MCF 10A (cell line): ENCODE measurements at regions not wholly inside any gene's neighbourhood (a gene's known extent, or its start where the extent isn't known, plus 50 kb on each side); places are given as distances from the start of the nearest gene placed in this dataset.

Experiments used
- BruUV-seq: library from RNA; stranded (reverse); fragments of 400-500 nt; replicated peaks from 2 replicates; lab custom pipeline; 2021; lab: Mats Ljungman, UMichigan
- CTCF ChIA-PET: fragments of 300-600 bp; sonication (Branson Sonifier 250); formaldehyde crosslinking; extraction: SDS; loops from one replicate; lab custom pipeline; 2021; ENCODE audit warnings: antibody characterized with exemption, inconsistent platforms; lab: Yijun Ruan, JAX
- POLR2A ChIA-PET: fragments of 300-600, 350-650 bp; sonication (Branson Sonifier 250); formaldehyde crosslinking; extraction: SDS; loops from one replicate; lab custom pipeline; 2020; ENCODE audit warnings: antibody characterized with exemption, inconsistent platforms; lab: Yijun Ruan, JAX
- DNase-seq: peaks from one replicate; pipeline ENCODE4 v3.0.0-alpha.2; 2018; ENCODE audit not compliant: unreplicated experiment
- H3K27ac Mint-ChIP-seq: one replicate; pipeline ENCODE4 v1.8.0; 2022; ENCODE audit warnings: mild to moderate bottlenecking, low read depth, mixed read lengths; ENCODE audit not compliant: unreplicated experiment
- H3K27me3 Mint-ChIP-seq: one replicate; pipeline ENCODE4 v1.8.0; 2022; ENCODE audit warnings: mixed read lengths; ENCODE audit not compliant: insufficient read depth, unreplicated experiment
- H3K36me3 Mint-ChIP-seq: one replicate; pipeline ENCODE4 v1.8.0; 2022; ENCODE audit warnings: mild to moderate bottlenecking, moderate library complexity, mixed read lengths; ENCODE audit not compliant: insufficient read depth, unreplicated experiment
- H3K4me1 Mint-ChIP-seq: one replicate; pipeline ENCODE4 v1.8.0; 2022; ENCODE audit warnings: mixed read lengths; ENCODE audit not compliant: insufficient read depth, unreplicated experiment
- H3K4me3 Mint-ChIP-seq: one replicate; pipeline ENCODE4 v1.8.0; 2022; ENCODE audit warnings: mild to moderate bottlenecking, moderate library complexity, mixed read lengths; ENCODE audit not compliant: unreplicated experiment
- H3K9me3 Mint-ChIP-seq: one replicate; pipeline ENCODE4 v1.8.0; 2022; ENCODE audit warnings: mixed read lengths; ENCODE audit not compliant: unreplicated experiment
- intact Hi-C: fragments of 100-400 bp; cut with micrococcal nuclease; formaldehyde crosslinking; loops from 2 replicates; pipeline ENCODE4 v1.14.1; 2022
- TF ChIP-seq, protein P1 (sequence below): fragments of 200-600 bp; IDR thresholded peaks from one replicate; pipeline ENCODE4 v1.8.0; 2022; ENCODE audit warnings: antibody characterized with exemption, mild to moderate bottlenecking; ENCODE audit not compliant: unreplicated experiment

DNA sequence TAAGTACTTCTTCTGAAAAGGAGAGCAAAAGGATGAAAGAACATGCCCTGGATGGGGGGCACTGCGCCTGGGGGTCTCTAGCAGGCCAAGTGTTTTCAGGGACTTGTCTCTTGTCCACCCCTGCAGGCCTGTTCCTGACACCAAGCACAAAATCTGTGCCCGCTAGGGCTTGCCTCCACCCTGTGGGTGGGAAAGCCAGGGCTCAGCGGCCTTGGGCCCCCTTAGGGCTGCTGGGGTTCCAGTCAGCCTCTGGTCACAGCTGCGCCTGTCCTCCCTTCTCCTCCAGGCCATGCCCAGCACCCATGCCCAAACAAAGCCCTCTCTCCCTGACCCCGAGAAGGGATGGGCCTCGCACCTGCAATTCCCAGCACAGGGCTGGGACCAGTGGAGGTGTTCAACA lies 71.1 kb upstream of the TRPM1 start:
- H3K27ac Mint-ChIP-seq, result no peak overlapping the region
- TF ChIP-seq, protein P1, sequence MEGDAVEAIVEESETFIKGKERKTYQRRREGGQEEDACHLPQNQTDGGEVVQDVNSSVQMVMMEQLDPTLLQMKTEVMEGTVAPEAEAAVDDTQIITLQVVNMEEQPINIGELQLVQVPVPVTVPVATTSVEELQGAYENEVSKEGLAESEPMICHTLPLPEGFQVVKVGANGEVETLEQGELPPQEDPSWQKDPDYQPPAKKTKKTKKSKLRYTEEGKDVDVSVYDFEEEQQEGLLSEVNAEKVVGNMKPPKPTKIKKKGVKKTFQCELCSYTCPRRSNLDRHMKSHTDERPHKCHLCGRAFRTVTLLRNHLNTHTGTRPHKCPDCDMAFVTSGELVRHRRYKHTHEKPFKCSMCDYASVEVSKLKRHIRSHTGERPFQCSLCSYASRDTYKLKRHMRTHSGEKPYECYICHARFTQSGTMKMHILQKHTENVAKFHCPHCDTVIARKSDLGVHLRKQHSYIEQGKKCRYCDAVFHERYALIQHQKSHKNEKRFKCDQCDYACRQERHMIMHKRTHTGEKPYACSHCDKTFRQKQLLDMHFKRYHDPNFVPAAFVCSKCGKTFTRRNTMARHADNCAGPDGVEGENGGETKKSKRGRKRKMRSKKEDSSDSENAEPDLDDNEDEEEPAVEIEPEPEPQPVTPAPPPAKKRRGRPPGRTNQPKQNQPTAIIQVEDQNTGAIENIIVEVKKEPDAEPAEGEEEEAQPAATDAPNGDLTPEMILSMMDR, result no peak
- DNase-seq, result no peak
- H3K36me3 Mint-ChIP-seq, result no peaks in the 10 kb centered on the region
- H3K9me3 Mint-ChIP-seq, result no peaks in the 10 kb centered on the region
- H3K4me1 Mint-ChIP-seq, result no peaks in the 10 kb centered on the region
- no peaks in the 10 kb centered on the region for H3K27me3 Mint-ChIP-seq
- CTCF ChIA-PET, result no interaction called here
- intact Hi-C loops, result no loop called here
- no TSS peak for BruUV-seq
- no peak overlapping the region for H3K4me3 Mint-ChIP-seq
- POLR2A ChIA-PET, result no interaction called here

DNA sequence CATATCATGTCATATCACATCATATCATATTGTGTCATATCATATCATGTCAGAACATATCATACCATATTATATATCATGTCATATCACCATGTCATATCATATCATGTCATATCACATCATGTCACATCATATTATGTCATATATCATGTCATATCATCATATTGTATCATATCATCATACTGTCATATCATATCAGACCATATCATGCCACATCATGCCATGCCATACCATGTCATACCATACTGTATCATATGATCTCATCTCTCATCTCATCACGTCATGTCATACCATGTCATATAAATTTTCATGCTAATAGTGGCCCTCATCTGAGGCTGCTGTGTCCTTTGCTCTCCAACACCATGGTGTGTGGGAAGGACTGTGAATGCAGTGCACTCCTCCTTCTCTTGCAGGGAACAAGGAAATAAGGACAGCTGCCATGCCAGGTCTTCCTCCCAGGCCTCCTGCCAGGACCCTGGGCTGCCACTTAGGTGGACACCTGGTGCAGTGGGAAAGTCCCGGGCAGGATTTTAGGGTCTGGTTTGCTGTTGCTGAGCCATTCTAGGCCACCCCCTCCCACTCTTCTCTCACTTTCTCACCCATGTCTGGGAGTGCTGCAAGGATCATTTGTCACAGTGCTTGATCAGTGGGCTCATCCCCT lies 72.4 kb upstream of the TRPM1 start:
- ChIA-PET POLR2A (no interaction called here), CTCF (interaction anchor here (0.5 kb wide), 1 partner anchor 391 kb away, joined by 7 read pairs; no protein-coding TSS in a partner anchor)
- Mint-ChIP-seq H3K4me3 (no peak overlapping the region), H3K9me3 (no peaks in the 10 kb centered on the region), H3K36me3 (no peaks in the 10 kb centered on the region), H3K27ac (no peak overlapping the region), H3K27me3 (no peaks in the 10 kb centered on the region), H3K4me1 (no peaks in the 10 kb centered on the region)
- BruUV-seq, result no TSS peak
- DNase-seq, result no peak
- TF ChIP-seq, protein P1, result no peak
- intact Hi-C loops, result no loop called here

DNA sequence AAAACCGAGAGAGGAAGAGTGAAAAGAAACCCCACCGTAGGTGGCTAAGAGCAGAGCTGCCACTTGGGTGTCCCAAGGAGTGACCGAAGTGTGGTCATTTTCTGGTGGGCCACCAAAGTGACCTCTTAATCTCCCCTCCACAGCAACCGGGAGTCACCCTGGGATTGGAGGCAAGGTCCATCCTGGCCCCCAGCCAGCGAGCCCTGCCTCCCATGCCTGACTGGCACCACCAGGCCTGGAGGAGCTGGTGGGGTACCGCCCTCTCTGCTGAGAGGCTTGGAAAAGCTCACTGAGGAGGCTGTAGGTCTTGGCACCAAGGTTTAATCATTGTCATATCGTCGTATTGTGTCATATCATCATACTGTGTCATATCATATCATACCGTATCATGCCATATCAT lies 74.0 kb upstream of the TRPM1 start:
- ChIA-PET CTCF (interaction anchor here (0.7 to 1.7 kb wide), 2 partner anchors 13 to 314 kb away, joined by 3 to 6 read pairs; no protein-coding TSS in a partner anchor), POLR2A (interaction anchor here (0.7 kb wide), 1 partner anchor 97 kb away, joined by 3 read pairs; no protein-coding TSS in a partner anchor)
- DNase-seq, result no peak
- no peak overlapping the region for H3K27ac Mint-ChIP-seq
- no peaks in the 10 kb centered on the region for H3K4me1 Mint-ChIP-seq
- H3K36me3 Mint-ChIP-seq, result no peaks in the 10 kb centered on the region
- TF ChIP-seq, protein P1, result no peak
- BruUV-seq, result no TSS peak
- no peak overlapping the region for H3K4me3 Mint-ChIP-seq
- H3K27me3 Mint-ChIP-seq, result no peaks in the 10 kb centered on the region
- H3K9me3 Mint-ChIP-seq, result peaks cover under 1% of the 10 kb centered on the region
- intact Hi-C loops, result no loop called here

DNA sequence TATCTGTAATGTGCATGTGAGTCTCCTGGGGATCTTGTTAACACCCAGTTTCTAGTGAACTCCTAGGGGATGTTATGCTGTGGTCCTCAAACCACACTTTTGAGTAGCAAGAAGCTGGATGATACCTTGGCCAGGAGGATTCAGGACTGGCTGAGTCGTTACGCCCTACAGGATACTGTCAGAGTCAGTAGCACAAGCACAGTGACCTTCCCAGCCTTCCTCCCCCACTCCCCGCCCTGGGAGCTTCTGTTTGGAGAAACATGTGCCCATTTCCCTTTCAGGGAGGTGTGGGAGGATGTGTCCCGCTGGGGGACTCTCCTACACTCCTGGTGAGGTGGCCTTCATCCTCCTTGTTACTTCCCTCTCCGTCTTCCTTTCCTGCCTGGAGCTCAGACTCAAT lies 76.4 kb upstream of the TRPM1 start:
- H3K27ac Mint-ChIP-seq, result no peak overlapping the region
- BruUV-seq, result no TSS peak
- no peaks in the 10 kb centered on the region for H3K27me3 Mint-ChIP-seq
- no peaks in the 10 kb centered on the region for H3K36me3 Mint-ChIP-seq
- H3K9me3 Mint-ChIP-seq, result peaks cover 5% of the 10 kb centered on the region
- ChIA-PET POLR2A (no interaction called here), CTCF (interaction anchor here (0.9 to 1.0 kb wide), 2 partner anchors 20 to 147 kb away, joined by 3 to 5 read pairs; no protein-coding TSS in a partner anchor)
- no peak for DNase-seq
- intact Hi-C loops, result no loop called here
- H3K4me1 Mint-ChIP-seq, result no peaks in the 10 kb centered on the region
- no peak overlapping the region for H3K4me3 Mint-ChIP-seq
- TF ChIP-seq, protein P1, result no peak
